SH-SY5Y (cell line): ENCODE measurements at regions not wholly inside any gene's neighbourhood (a gene's known extent, or its start where the extent isn't known, plus 50 kb on each side); places are given as distances from the start of the nearest gene placed in this dataset.

Experiments
- GATA2 ChIP-seq: IDR thresholded peaks from 2 replicates; pipeline ENCODE4 v1.6.1; 2011; ENCODE audit warnings: mild to moderate bottlenecking, low read depth, low read length
- GATA3 ChIP-seq: IDR thresholded peaks from 2 replicates; pipeline ENCODE4 v1.6.1; 2011; ENCODE audit warnings: low read depth, mild to moderate bottlenecking, low read length, moderate library complexity

DNA sequence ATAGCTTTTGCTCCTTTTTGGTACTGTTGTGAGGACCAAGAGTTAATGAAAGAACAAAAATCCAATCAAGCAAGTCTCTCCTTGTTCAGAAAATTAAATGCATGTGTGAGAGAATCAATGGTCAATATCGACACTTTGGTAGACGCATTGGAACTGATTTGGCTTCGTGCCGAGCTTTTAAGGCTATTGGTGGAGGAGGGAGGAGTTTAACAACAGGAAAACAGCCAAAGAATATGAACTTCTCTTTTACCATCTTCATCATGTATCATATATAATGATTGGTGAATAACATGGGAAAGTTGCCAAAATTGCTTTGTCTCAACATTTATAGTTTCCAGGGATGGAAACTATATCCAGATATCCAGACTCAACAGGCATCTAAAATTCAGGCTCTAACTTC is 266.5 kb upstream of the CITED2 start:
- TF ChIP-seq GATA2 (no peak), GATA3 (no peak)
